ENCODE measurements at regions not wholly inside any gene's neighbourhood (a gene's known extent, or its start where the extent isn't known, plus 50 kb on each side); places are given as distances from the start of the nearest gene placed in this dataset.

- no peak for TF ChIP-seq CTCF (IDR thresholded peaks at IDR 0.05)
- TF ChIP-seq POLR2AphosphoS5 (IDR thresholded peaks at IDR 0.05) = no peak
- no peak for TF ChIP-seq POLR2A (IDR thresholded peaks at IDR 0.05)
Observed at GRCh38 chr6:134810402-134810801, 139.5 kb downstream of the ALDH8A1 start.

Measured in suprapubic skin (tissue), 4 donors.